Activated T-helper 1 cell treated with anti-CD3 and anti-CD28 coated beads, Interleukin-2, amount 50 U/mL, for 16 hours (primary cell): ENCODE measurements at regions not wholly inside any gene's neighbourhood (a gene's known extent, or its start where the extent isn't known, plus 50 kb on each side); places are given as distances from the start of the nearest gene placed in this dataset.

Experiments used
- DNase-seq, 2 donors: peaks; one replicate each; pipeline ENCODE4 v3.0.0-alpha.2; 2020; ENCODE audit warnings: low read depth in 1 of 2, low spot score in 1 of 2

DNA sequence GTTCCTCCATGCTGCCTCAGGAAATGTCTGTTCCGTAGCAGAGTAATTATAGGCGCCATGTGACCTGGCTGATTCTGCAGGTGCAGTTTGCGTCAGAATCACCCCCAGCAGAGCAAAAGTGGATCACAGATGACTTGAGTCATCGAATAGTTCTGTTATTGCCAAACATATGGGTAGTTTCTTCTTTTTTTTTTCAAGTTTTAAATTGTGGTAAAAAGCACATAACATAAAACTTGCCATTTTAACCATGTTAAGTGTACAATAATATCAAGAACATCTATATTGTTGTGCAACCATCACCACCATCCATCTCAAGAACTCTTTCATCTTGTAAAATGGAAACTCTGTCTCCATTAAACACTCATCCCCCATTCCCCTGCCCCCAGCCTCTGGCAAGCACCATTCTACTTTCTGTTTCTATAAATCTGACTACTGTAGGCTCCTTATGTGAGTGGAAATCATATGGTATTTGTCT is 177.7 kb upstream of the TWIST2 start:
- no peak for DNase-seq

DNA sequence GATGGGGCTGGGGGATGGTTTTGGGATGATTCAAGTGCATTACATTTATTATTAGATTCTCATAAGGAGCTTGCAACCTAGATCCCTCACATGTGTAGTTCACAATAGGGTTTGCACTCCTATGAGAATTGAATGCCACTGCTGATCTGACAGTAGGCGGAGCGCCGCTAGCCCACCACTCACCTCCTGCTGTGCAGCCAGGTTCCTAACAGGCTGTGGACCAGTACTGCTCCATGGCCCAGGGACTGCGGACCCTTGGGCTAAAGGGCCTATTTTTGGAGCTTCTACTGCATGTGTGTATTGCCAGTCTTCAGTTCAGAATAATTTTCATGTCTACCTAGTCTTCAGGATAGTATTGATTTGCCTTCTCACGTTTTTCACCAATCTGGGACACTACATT is 165.3 kb upstream of the TWIST2 start:
- DNase-seq, result no peak

DNA sequence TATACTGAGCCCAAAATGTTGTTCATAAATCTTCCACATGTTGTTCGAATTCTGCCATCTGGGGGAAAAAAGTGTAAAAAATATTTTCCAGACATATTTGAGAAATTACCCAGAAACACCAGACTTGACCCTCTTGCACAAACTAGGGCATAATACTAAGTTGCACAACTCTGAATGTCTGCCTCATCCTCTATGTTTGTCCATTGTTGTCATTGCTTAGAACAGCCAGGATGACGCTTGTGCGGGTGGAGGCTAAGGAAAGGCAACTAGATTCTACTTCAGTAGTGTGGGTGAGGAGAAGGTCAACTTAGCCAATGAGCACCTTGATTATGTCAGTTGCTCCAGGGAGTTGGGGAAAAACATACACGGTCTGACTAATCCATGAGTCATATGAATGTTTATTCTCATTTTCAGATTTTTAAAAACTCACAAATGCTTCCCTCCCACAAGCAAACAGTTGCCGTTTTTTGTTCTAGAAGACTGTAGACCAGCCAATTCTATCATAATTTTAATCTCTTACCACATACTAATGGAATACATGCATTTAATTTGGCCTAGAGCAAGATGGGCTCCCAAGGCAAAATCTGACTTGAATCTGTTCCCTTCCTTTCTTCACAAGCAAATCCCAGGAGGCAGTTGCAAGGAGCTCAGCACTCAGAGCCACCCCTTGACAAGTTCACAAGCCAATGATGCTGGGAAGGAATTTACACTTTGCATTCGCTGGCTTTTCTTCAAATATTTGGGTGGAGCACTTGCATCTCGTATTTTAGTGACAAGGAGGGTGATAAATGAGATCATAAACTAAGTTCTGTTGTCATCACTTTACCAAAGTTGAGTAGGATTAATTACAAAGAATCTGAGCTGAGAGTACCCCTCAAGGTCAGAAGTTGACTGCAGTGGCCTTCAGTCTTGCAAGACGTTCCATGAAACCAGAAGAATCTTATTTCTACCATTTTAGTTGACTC is 163.2 kb upstream of the TWIST2 start:
- DNase-seq, result no peak

DNA sequence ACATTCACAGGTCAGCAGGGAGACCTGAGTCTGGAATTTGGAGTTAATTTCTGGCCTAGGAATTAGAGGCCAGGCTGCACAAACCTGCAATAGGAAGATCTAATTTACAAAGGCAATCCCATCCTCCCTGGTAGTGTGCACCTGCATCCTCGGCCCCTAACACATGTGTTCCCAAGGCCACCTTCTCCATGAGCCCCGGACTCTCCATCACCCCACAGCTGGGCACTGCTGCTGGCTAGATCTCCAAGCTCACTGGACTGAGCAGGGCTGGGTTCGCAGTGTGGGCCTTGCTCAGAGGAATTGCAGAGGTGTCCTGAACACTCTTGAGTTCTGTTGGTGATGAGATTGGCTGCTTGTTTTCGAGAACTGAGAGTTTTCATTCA is 162.6 kb upstream of the TWIST2 start:
- no peak for DNase-seq

DNA sequence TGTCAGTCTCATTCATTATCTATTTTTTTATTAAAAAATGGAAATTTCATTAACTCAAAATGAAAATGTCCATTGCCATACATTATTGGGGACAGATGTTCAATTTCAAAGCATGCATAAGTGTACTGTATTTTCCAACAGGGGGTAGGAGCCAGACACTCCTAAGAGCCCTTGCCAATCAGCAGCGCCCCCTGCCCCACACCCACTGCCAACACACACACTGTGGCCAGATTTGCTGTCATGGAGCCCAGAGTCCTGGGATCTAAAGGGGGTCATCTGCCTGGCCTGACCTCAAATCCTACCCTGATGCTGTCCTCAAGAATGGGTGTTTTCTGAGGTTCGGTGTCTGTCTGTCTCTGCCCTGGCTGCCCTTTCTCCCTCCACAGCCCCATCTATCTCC is 162.2 kb upstream of the TWIST2 start:
- DNase-seq, result no peak

DNA sequence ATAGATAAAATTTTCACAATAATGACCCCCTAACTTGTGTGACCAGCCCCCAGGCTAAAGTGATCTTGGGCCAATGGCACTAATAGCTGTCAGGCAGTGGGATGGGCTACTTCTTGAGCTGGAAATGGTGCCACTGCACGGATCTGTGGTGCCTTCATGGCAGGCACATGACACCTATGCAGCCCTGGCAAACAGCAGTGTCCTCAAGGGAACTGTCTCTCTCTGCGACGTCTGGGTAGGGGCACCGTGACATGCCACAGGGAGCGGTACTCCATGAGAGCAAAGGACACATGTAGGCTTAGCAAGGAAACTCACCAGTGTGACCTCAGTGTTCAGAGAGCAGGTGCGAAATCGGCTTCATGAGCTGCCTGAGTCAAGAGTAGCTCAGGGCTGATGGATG is 161.7 kb upstream of the TWIST2 start:
- DNase-seq, result no peak

DNA sequence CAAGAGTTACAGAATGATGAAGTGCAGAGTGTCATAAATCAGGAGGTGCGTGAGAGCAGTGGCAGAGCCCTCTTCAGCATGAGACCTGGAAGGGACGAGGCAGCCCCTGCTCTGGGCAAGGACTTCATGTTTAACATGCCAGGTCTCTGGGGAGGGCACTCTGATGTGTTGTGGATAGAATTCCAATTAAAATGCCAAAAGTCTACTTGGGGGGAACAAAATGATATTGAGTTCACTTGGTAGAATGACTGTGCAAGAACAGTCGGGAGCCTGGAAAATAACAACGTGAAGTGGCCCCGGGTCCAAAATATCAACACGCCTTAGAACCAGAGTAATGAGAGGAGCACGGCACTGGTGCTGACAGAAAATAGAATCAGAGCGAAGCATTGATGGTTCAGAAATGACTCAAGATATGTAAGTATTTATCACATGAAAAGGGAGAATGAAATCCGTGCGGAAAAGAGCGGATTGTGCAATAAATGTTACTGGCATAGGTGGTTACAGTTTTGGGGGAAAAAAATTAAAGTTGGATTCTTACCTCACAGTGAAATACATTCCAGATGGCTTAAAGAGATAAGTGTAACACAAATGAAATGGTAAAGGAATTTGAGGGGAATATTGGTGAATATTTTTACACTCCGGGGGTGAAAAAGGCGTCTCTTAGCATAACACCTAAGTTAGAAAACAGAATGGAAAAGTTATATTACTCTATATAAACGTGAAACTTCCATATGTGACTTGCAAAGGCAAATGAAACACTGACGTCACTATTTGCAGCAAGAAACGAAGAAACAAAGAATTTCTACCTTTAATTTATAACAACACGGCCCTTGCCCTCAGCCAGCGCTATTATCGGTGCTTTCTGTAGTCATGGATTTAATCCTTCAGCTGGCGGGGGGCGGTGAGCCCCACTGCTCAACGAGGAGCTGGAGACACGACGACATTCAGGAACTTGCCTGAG is 159.4 kb upstream of the TWIST2 start:
- no peak for DNase-seq

DNA sequence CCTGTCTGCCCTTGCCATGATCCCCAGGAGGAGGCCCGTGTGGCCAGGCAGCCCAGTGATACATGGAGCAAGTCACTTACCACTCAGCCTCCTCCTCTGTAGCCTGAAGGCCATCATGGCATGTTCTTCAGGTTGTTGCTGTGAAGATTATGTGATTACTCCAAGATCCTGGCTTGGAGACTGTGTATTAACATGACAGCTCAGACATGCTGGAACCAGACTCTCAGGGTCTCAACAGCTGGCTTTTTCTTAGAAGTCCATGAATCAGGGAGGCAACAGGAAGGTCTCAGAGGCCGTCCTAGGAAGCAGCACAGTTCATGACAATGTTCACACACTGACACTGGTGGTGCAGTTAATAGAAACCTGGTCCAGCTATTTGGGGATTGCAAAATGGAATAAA is 158.6 kb upstream of the TWIST2 start:
- no peak for DNase-seq

DNA sequence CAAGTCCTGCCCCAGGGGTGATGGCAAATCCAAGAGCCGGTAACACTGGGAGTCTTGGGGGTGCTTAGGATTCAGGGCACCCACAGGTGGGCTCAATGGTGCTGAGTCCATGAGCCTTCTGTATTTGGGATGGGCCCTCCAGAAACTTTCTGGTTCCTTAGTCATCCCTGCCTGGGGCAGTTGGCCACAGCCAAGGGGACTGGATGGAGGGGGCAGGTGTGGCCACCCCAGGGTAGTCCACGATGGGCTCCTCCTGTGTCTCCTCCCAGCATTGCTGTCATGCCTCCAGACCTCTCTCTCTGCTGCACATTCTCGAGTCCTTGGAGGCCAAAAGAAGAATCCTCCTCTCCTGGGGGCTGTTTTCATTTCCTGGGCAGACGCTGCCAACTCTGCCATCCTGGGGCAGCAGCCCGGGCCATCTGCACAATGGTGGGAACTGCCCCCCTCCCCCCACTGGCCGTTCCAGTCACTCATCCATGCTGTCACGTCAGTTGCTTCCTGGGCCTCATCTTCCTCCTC is 158.0 kb upstream of the TWIST2 start:
- no peak for DNase-seq

DNA sequence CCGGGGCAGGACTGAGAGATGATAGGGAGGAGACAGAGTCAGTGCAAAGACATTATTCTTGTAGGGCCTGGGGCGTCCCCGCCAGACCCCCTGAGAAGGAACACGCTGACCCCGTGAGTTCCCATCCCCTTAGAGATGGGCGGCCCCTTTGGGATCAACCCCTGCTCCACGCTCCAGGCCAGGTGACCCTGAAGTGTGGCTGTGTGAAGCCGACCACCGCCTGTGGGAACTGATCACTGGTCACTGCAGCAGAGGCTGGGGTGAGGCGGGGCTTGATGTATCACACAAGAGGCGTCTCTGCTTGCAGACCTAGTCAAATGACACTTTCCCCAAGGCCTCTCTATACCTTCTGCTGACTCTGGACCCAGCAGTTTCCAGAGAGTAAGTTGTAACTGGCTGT is 157.4 kb upstream of the TWIST2 start:
- no peak for DNase-seq

DNA sequence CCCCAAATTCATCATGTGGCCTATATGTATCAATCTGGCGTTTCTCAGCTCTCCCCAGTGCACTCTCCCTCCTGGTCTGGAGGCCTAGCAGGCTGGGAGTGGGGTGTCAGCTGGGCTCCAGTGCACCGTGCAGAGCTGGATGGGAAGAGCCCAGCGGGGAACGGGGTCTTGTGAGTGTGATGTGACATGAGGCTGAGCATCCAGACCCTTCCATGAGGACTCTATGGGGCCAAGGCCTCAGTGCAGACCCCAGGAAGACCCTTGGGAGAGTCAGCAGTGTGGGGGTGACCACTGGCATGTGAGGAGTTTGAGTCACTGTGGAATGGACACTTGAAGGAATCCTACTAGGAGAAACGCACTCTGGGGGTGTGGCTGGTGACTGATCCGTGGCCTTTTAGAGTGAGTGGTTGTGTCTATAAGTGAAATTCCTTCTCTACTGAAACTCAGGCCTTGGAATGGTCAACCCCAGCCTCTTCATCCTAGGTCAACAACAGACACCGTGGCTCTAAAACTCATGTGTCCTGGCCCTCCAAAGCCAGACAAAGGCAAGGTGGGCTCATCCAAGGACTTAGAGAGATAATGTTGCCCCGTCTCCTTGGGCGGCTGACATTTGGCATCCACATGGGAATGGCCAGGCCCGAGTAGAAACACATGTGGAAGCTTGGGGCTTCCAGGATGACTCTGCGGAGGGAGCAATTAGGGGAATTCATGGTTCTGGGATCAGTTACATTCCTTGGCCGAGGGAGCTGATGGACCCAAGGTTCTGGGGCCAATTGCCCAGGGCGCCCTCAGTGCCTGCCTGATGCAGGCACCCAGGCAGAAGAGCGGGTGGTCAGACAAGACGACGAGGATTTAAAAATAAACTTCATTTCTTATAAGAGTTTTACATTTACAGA is 156.0 kb upstream of the TWIST2 start:
- no peak for DNase-seq

DNA sequence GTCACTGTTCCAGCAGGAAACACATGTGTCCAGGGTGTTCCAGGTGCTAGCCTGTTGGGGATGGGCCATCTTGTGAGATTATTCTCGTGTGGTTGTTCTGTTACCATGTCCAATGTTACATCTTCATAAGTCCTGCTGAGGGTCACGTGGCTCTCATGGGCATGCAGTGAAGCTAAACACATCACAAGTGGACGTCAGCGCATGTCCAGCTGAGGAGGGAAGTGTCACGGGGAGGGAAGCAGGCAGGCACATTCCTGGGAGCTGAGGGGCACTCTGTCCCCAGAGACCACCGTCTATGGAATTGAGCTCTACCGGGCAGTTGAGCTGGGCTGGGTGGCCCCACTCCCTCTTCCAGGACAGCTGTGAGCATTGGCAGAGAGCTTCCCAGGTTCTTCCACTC is 155.3 kb upstream of the TWIST2 start:
- no peak for DNase-seq

DNA sequence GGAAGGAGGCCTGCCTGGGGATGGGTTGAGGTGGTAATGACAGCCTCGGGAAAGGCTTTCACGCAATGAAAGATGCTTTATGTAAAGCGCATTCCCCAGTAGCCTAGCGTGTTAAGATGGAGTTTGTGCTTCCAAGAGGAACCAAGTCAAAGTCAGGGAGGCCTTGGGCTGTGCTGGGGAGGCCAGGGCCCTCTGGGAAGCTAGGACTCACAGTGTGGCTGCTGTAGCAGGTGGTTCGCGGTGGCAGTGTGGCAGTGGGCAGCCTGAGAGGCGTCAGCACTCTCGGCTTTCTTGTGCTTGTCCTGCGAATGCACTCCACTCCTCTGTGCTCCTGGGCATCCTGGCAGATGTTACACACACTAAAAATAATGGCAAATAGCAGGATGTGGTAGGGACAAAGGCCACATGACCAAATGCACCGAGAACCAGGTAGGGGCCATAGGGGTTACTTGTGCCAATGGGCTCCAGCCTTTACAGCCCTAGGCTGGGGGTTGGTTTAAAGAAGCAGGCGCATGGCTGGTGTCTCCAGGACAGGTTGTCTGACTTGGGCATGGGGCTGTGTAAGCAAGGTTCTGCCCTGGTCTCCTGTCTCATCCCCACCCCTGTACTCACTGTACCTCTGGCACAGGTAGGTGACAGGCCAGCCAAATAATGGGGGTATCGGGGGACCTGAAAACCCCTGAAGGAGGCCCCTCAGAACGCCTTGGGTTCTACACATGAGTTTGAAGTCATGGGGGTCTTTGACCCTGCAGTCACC is 154.4 kb upstream of the TWIST2 start:
- no peak for DNase-seq

DNA sequence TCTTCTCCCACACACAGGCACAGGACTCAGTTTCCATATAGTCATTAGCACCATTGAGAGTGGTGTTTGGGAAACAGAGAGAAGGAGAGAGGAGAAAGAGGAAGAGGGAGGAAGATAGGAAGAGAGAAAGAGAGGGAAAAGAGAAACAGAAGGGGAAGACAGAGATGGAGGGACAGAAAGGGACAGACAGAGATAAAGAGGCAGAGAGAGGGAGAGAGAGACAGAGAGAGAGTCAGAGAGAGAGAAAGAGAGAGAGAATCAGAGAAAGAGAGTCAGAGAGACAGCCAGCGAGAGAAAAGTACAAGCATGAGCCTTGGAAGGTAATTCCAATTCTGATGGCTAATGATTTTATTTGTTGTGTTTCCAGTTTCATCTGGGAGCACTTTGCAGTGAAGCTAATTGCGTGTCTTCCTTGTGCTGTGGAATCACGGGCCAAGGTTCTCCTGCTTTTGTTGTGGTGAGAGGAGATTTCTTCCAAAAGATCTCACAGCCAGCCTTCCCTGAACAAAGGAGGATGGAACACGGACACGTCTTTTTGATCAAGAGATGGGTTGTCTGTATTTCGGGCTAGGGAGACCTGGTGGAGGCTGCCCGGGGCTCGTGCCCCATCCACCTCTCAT is 153.6 kb upstream of the TWIST2 start:
- no peak for DNase-seq

DNA sequence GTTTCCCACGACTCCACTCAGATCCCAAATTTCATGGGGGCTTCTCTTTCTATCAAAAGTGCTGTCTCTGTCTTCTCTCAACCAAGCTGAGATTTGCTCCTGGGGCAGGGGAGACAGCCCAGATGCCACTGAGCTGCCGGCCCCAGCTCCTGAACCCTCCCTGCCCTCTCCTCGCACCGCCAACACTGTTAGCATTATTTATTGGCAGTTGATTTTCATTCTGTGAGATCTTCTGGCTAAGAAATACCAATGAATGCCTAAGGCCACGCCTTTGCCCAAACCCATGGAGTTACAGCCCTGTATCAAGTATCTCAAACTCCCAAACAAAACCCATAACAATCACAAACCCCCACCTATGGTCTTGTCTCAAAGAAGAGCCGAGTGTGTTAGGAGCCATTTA is 153.0 kb upstream of the TWIST2 start:
- DNase-seq, result no peak

DNA sequence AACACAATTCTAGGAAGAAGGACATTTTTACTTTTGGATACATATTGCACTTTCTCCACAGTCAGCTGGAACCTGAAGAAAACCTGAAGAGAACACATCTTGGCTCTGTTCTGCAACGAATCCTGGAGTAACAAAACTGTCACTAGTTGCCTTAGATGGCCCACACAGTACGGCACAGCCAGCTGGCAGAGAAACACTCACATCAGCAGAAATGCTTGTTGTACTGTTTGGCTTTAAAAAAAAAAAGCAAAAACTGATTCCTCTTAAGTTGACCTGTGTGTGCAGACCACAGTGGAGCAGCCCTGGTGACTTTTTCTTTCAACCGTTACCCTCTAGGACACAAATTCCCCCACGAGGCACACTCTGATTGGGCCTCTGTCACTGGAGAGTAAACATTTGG is 152.3 kb upstream of the TWIST2 start:
- no peak for DNase-seq

DNA sequence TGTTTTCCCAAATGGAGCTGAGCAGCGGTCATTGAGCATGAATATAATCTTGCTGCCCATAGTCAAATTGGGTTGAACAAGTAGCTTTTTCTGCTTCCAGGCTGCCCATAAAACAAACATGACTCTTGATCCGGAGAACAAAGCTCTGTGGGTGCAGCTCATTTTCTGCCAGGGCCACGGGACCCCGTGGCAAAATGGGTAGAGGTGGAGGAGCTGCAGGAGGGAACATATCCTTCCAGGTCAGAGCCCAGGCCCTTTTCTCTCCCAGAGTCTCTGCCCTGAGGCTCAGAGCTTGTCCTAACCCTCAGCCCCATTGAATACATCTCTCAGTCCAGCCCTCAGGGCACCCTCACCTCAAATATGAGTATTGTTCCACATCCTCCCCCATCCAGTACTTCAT is 151.6 kb upstream of the TWIST2 start:
- DNase-seq, result no peak

DNA sequence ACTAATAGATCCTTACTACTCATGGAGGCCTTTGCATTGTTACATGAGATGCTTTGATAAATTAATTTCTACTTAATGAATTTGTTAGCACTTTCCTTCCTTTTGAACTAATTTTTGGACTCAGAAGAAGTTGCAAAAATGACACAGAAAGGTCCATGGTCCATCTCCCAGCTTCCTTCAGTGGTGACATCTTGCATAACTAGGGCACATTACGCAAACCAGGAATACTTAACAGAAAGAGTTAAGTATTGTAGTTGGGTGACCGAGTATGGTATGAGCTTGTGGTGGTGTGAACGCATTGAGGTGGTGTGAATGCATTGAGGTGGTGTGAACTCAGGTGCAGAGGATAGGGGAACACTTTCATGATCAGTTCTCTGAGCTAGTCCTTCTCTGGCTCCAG is 151.1 kb upstream of the TWIST2 start:
- DNase-seq, result no peak
